Astrocyte of the cerebellum (primary cell): ENCODE measurements at regions not wholly inside any gene's neighbourhood (a gene's known extent, or its start where the extent isn't known, plus 50 kb on each side); places are given as distances from the start of the nearest gene placed in this dataset.

Experiments
- DNase-seq: peaks from one replicate; pipeline ENCODE4 v3.0.0-alpha.2; 2011; ENCODE audit warnings: low read depth
- H3K4me3 ChIP-seq: 2 replicates; pipeline ENCODE4 v1.5.1; 2011; ENCODE audit warnings: mild to moderate bottlenecking, low read depth, low read length, moderate library complexity
- in situ Hi-C: cut with HindIII; loops from 2 replicates; pipeline ENCODE4 v1.10.0; 2017; ENCODE audit warnings: low sequenced_read_pairs
- TF ChIP-seq, protein P1 (sequence below): IDR thresholded peaks from 2 replicates; pipeline ENCODE4 v1.5.1; 2012; ENCODE audit warnings: low read length, low read depth, moderate library complexity, mild to moderate bottlenecking; ENCODE audit errors: missing control alignments

DNA sequence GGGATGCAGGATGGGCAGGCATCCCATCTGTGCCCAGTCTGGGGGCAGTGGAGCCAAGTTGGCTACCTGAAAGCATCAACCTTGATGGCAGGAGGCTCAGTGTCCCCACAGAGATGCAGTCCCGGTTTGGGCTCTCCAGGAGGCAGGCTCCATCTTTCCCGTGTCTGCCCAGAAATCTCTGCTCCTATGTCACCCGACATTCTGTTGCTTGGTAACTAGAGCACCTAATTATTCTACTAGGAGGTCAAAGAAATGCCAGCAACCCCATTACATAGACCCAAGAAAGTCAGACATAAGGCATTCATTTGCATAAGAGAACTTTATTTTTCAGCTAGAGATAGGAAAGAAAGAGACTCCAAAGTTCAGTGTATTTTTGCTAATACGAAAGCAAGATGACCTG is 100.3 kb upstream of the BACE2 start:
- in situ Hi-C loops: no loop called here
- no peak for DNase-seq
- TF ChIP-seq, protein P1, sequence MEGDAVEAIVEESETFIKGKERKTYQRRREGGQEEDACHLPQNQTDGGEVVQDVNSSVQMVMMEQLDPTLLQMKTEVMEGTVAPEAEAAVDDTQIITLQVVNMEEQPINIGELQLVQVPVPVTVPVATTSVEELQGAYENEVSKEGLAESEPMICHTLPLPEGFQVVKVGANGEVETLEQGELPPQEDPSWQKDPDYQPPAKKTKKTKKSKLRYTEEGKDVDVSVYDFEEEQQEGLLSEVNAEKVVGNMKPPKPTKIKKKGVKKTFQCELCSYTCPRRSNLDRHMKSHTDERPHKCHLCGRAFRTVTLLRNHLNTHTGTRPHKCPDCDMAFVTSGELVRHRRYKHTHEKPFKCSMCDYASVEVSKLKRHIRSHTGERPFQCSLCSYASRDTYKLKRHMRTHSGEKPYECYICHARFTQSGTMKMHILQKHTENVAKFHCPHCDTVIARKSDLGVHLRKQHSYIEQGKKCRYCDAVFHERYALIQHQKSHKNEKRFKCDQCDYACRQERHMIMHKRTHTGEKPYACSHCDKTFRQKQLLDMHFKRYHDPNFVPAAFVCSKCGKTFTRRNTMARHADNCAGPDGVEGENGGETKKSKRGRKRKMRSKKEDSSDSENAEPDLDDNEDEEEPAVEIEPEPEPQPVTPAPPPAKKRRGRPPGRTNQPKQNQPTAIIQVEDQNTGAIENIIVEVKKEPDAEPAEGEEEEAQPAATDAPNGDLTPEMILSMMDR: no peak
- no peak overlapping the region for H3K4me3 ChIP-seq

DNA sequence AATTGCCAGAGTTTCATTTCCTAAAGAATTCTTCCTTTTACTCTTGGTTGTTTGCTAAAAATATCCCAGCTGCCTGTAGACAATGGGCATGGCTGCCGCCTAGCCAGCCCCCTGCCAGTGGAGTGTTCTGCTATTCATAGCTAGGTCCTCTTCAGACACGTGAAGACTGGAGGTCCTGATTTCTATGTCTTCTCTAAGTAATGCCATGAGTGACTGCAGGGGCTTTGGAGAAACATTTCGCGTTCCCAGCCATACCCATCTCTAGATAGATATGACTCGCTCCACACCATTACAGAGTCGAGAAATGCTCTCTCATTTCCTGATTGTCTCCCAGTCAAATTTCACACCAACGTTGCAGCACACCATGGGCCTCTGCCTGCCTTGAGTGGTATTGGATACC is 99.5 kb upstream of the BACE2 start:
- TF ChIP-seq, protein P1: no peak
- DNase-seq: no peak
- peak overlapping the region; percentile 20 for H3K4me3 ChIP-seq
- in situ Hi-C loops: no loop called here

DNA sequence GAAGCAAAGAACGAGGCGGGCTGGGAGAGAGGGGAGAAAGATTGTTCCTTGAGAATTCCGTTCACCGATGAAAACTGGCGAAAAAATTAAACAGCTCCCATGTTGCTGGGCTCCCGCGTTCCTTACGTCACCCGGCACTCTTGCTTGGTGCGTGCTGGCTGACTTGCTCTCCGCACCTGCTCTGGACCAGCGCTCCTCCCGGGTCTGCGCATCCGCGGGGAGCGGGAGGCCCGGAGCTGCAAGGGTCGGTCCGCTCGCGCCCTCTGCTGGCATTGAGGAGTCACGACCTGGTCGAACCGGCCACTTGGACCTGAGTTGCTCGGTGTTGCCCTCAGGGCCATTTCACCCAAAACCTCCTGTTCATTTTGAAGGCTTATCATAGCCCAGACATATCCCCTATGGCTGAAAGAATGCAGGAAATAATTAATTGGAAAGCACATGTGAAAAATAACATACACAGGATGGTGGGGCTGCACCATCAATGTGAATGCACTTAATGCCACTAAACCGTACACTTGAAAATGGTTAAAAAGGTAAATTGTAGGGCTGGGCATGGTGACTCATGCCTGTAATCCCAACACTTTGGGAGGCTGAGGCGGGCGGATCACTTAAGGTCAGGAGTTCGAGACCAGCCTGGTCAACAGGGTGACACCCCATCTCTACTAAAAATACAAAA is 98.9 kb upstream of the BACE2 start:
- peak overlapping the region; percentile 20 for H3K4me3 ChIP-seq
- in situ Hi-C loops: no loop called here
- TF ChIP-seq, protein P1: peak; percentile 93
- peak; percentile 41 for DNase-seq

DNA sequence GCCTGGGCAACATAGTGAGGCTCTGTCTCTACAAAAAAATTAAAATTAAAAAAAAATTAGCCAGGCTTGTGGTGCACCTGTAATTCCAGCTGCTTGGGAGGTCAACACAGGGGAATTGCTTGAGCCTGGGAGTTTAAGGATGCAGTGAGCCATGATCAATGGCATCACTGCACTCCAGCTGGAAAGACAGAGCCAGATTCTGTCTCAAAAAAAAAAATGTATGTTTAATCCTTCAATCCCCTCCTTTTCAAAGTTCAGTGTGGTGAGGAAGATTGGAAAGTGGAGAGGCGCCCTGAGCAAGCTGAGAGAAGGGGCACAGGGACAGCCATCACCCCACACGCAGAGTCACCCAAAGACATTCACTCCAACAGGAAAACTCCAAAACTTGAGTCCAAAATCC is 97.7 kb upstream of the BACE2 start:
- H3K4me3 ChIP-seq: no peak overlapping the region
- TF ChIP-seq, protein P1: no peak
- in situ Hi-C loops: no loop called here
- no peak for DNase-seq

DNA sequence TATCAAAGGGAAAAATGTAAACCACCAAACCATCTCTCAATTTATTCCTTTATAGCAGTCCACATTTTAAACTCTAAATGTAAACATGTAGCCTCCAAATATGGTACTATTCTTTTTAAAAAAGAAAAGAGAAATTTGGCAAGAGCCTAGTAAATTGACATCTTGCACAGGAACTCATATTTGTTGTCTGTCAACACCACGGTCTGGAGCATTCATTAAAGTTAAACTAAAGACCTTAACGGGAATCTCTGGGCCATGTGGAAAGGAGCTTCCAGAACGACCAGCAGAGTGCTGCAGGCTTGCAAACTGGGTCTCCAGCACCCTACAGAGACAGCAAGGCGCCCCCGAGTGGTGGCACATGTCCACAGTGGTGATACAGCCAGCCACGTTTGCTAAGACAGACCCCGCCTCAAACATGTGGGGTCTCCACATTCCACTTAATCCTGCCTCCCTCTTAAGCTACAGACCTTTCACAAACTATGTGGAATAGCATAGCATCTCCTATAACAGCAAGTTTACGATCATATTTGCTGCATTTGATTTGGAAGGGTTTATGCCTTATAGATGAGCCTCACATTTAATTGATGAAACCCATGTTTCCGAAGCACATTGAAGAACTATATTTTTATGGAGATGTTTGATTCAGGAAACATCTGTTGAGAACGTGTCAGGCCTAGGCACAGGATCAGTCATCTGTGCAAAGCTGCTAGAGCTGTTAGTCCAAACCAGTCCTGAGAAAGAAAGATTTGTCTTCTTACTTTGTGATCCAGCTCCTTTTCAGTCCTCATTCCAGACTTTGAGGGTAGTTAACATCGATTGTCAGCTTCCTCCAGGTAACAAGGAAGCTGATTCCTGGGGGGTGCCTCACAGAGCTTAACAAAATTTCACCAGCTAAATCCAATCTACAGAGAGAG is 96.4 kb upstream of the BACE2 start:
- H3K4me3 ChIP-seq: no peak overlapping the region
- DNase-seq: no peak
- in situ Hi-C loops: no loop called here
- TF ChIP-seq, protein P1: no peak

DNA sequence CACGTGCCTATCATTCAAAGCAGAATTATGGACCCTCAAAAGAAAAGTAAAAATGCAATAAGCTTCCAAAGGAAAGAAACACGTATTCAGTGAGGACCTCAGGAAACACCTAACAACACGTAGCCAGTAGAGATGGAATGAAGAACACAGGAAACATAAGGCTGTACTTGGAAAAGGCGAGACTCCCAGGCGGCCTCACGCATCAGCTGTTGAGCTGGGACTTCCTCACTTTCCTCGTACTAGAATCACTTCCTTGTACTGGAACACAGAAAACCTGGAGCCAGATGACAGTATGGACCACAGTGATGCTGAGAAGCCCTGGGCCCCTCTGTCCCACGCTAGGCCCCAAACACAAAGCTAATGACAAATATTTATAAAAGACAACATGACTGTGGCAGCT is 94.4 kb upstream of the BACE2 start:
- in situ Hi-C loops: no loop called here
- no peak for DNase-seq
- TF ChIP-seq, protein P1: no peak
- H3K4me3 ChIP-seq: no peak overlapping the region
